ENCODE measurements at regions not wholly inside any gene's neighbourhood (a gene's known extent, or its start where the extent isn't known, plus 50 kb on each side); places are given as distances from the start of the nearest gene placed in this dataset.
"Not testable (repeated sequence)": the region's sequence is repeated elsewhere in the genome, so short reads cannot be mapped to it uniquely, and the experiment has no call there.

DNA sequence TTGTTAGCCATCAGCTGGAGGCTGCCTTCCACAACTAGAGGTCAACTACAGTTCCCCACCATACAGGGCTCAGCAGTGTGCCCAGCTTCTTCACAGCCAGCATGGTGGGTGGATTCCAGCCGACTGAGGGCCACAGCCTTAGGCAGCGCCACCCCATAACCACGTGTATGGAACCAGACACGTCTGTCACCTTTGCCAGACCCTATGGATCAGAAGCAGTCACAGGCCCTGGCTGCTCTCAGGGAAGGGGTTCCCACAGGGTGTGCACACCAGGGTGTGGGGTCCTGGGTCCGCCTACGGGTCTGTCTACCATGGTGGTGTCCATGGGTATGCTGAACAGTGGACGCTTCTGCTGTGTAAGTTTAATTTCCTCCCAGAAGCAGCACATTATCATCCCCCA, 265.0 kb upstream of the FOXF1 start:
- no peak for DNase-seq

DNA sequence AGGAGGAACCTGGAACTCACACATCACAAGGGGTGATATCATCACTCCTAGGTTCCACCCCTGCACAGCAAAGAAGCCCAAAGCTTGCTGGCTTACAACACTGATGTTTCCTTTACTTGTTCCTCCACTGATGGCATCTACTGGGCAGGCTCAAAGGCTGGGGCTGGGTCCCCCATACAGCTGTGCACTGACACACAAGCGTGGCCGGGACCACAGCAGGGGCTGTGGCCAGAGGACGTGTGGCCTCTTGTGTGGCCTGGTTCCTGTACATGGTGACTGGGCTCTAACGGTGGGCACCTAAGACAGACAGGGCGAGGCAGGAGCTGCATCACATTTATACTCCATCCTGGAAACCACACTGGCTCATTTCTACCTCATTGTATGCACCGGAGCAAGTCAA, 264.4 kb upstream of the FOXF1 start:
- DNase-seq, result no peak

DNA sequence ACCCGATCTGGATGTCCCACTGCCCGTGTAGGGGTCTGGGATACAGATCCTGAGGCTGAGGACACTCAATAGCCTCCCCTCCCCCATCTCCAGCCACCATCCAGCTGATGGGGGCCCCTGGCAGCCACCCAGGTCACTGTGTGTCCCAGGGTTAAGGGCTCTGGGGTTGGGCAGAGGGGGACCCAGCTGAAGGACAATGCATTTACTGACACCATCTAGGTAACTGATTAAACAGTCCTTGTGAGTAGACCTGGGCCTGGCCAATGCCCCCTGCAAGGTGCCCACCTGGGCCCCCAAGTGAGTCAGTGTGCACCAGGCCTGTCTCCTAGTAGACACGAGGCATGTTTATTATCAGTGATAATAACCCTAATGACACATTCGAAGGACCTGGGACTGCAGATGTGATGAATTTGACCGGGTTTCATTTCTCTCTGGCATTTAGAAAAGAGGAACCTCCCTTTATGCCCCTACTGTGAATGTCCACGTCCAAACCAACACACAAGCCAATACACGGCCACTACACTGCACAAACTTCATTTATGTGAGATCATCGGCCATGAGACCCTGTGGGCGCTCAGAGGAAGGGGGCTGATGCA, 261.9 kb upstream of the FOXF1 start:
- no peak for DNase-seq

DNA sequence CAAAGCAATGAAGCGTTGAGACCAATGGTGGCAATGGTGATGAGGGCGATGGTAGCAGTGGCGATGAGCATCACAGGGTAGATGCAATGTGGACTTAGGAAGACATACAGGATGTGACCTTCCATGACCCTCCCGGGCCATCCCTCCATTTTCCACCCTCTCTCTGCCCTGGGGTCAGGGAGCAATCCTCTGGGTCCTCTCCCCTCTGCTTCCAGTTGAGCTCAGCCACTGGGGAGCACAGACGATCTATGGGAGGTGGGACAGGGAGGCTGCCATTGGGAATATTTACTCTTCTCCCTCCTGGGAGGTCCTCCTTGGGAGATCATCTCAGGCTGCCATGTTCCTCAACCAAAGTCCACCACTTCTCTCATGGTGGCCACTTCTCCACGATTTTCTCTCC, 260.7 kb upstream of the FOXF1 start:
- DNase-seq, result no peak

DNA sequence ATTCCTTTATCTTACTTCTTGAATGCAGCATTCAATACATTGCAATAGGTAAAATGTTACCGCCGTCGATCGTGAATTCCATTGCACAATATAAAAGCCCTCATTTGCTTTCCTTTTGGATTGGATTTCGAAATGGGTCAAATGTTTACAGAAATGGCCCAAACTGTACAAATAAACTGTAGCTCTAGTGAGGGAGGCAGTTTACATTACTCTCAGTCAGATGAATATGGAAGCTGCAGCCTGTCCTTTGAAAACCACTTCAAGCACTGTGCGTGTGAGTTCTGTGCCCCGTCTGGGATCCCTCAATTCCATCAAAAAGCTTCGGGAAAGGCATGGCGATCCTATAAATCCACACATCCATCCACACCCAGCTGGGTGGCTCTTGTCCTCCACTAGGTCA, 258.6 kb upstream of the FOXF1 start:
- no peak for DNase-seq

DNA sequence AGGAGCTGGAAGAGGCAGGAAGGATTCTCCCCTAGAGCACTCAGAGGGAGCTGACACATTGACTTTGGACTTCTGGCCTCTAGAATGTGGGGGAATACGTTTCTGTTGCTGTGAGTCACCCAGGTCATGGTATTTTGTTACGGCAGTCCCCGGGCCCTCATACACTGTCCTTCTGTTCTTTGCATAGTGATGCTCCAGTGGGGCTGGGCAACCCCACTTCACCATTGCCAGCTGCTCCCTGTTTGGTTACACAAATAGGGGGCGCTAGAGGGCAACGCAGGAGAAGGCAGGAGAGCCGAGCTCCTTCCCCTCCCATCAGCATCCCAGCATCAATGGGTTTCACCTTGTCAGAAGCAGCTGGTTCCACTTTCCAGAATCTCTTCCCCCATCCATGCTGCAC, 257.7 kb upstream of the FOXF1 start:
- no peak for DNase-seq

DNA sequence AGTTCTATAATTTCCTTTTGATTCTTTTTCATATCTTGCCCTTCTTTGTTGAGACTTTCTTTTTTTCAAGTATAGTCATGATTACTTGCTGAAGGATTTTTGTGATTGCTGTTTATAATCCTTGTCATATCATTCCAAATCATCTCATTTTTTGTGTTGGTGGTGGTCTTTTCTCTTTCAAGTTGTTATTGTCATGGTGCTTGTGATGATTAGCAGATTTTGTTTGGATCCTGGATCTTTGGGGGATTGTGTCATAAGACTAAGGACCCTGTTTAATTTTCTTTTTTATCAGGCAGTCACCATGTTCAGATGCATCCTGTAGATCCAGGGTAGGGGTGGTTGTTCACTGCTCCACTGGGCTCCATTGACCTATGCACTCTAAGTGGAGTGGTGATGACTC, 254.4 kb upstream of the FOXF1 start:
- DNase-seq, result no peak

DNA sequence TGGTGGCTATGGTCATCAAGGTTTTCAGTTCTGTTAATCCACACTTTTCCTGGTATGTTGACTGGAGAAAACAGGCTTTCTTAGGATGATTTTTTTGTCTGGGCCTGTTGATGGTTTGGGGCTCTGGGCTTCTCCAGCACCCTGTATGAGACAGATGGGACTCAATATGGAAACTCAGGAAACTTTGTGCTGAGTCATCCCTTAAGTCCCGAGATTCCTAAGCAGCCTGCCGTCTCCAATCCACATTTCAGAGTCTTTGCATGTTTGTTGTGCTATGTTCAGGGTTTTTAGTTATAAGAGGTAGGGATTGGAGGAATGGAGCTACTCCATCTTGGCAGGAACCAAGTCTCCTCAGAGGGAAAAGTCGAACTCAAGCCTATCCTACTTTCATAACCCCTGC, 253.3 kb upstream of the FOXF1 start:
- no peak for DNase-seq

DNA sequence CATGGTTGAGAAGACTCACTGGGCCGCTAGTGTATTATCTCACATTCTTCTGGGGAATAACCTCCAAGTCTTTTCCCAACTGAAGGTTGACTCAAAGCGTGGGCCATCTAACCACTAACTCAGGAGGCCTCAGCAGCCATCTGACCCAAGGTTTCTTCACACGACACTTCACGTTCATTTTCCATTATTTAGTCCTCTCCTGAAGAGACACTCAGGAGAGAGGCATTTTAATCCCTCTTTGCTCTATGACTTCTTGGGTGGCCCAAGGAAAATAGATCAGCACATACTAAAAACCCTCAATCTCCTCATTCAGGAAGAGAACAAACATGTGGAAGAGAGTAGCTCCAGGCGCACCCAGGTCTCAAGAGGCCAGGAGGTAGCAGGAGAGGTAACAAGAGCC, 252.8 kb upstream of the FOXF1 start:
- no peak for DNase-seq

DNA sequence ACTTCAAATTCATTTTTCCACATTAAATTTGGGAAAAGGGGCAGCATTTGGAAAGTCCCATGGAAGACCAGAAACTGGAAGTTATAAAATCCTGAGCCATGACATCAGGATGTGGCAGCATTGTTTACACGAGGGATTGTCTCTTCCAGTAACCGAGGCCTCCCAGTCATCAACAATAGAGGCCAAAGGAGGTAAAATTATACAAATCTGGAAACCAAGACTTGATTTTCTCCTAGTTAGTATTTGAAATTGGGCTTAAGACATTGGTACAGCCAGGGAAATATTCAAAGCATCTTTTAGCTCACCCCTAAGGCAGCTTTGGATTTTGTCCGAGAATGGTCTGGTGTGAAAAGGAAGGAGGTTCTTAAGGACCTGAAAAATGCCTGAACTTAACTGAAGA, 251.6 kb upstream of the FOXF1 start:
- no peak for DNase-seq

DNA sequence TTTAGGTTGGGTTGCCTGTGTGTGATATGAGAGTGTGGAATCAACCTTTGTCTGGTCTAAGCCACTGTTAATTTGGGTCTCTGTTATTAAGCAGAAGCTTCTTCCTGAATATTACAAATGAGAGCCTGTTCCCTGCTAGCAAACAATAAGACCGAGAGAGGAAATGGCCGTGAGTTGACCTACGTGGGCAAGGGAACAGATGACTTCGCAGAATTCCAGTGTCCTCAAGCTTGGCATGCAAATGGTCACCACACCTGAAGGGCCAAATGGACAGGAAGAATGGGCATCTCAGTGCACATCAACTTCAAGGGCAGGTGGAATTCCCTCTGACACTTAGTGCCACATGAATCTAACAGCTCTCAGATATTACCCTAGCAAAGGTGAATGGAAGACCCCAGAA, 250.8 kb upstream of the FOXF1 start:
- no peak for DNase-seq

DNA sequence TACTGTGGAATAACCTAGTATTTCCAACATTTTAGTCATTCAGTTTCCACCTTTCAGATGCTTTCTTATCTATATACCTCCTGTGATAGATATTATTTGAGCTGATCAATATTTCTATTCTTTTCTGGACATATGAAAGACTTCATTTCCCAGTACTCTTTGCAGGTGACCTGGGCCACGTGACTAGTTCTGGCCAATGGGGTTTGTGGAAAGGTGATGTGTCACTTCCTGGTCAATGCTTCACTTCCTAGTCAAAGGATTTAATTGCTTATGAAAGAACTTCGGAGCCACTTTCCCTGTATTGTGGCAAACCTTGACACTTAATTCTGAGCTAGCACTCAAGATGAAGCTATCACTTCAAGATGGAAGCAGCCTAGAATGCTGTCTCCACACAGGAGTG, 248.9 kb upstream of the FOXF1 start:
- DNase-seq, result no peak

DNA sequence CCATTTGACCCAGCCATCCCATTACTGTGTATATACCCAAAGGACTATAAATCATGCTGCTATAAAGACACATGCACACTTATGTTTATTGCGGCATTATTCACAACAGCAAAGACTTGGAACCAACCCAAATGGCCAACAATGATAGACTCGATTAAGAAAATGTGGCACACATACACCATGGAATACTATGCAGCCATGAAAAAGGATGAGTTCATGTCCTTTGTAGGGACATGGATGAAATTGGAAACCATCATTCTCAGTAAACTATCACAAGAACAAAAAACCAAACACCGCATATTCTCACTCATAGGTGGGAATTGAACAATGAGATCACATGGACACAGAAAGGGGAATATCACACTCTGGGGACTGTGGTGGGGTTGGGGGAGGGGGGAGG, 242.7 kb upstream of the FOXF1 start:
- not testable (repeated sequence) for DNase-seq

DNA sequence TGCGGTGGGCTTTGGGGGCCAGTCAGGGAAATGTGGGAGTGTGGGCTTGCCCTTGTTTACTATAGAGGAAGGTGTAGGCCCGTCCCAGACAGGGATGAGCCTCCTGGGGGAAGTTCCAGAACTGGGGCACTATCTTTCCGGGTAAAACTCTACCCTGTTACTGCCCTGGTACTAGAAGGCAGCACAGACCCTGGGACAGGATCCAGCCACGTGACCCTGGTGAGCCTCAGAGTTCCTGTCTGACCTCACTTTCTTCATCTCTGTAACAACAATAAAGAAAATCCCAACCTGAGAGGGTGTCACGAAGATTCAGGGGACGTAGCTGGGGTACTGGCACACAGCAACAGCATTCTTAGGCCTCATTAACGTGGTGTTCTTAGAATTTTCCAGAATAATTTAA, 239.6 kb upstream of the FOXF1 start:
- no peak for DNase-seq

DNA sequence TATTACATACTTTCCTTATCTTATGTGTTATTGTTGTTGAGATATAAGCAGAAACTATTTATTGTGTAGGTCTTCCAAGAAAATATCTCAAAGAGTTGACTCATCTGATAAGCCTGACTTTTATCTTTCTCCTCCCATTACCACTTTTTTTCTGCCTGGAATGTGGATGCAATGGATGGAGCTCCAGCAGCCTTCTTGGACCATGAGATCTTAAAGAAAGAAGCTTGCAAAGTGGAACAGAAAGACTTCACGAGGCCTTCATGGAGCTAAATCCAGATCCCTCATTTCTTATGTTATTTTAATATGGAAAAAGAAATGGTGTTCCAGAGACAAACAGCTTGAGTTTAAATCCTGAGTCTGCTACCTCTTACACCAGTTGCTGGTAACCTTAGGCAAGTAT, 237.6 kb upstream of the FOXF1 start:
- DNase-seq, result no peak

DNA sequence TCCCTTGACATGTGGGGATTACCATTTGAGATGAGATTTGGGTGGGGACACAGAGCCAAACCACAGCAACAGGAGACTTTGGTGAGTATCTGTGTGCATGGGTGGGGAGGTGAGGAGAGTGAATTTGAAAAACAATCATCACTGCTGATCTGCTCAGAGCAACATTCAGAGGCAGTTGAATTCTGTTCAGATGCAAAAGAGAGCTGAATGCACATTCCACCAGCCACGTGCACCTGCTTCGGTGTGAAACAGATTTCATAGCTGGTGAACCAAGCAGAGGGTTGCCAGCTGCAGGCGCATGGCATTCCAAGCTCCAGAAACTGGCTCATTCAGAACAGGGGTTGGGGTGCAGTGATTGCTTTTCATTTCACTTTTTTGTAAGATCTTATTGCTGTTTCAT, 233.1 kb upstream of the FOXF1 start:
- no peak for DNase-seq

DNA sequence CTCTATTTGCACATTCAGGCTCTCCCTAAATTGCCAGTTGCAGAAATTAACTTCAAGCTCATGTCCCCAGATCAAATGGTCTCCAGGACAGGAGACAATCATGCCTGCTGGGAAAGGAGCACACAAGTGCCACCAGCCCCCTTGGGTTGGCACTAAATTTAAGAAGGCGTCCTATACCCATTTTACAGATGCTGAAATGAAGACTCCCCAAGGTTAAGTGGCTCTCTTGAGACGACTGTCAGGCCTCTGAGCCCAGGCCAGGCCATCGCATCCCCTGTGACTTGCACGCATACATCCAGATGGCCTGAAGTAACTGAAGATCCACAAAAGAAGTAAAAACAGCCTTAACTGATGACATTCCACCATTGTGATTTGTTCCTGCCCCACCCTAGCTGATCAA, 232.5 kb upstream of the FOXF1 start:
- DNase-seq, result not testable (repeated sequence)

DNA sequence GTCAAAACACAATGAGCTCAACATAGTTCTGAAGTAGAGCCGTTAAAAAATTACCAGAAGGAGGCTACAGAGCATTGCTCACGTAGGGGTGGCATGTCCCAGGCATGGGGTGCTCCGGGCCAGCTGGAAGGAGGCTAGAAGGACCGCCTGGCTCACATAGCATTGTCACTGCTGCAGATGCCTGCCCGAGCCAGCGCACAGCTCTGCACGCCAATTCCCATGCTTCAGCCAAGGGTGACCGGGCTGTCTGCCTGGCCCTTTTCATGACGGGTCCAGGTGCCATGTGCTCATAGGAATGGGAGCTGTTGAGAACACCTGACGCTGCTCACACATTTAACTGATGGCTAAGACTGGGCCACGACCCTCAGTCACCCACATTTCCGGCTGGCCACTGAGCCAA, 228.9 kb upstream of the FOXF1 start:
- DNase-seq, result no peak

DNA sequence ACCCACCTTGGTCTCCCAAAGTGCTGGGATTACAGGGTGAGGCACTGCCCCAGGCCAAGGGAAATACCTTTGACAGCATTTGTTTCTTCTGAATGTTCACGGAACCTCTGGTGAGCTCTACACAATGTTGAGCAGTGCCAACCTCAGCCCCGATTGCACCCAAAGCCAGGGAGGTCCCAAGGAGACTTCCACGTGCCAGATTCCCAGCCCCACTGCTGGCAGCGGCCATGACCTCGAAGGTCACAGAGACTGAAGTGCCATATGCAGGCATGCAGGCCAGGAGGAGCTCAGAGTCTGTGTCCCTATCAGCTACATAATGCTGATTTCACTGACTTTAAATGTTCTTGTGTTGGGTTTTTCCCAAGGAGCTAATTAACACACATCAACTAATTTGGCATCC, 226.4 kb upstream of the FOXF1 start:
- DNase-seq, result no peak

DNA sequence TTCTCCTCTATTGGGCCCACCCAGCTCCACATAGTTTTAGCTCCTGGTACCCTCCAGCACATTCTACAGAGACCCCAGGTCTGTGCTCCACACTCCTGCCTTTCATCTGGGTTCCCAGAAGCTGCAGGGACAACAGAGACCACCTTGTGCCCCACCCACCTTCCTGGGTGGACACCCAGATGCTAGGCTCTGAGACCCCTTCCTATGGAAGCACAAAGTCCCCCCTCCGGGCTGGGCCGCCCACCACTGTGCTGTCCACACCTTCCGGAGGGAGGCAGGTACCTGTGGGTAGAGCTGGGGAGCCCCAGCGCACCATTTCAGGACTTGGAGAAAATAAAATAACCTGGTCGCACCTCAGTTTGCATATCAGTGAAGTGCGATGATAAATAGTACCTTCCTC, 224.9 kb upstream of the FOXF1 start:
- DNase-seq, result no peak

DNA sequence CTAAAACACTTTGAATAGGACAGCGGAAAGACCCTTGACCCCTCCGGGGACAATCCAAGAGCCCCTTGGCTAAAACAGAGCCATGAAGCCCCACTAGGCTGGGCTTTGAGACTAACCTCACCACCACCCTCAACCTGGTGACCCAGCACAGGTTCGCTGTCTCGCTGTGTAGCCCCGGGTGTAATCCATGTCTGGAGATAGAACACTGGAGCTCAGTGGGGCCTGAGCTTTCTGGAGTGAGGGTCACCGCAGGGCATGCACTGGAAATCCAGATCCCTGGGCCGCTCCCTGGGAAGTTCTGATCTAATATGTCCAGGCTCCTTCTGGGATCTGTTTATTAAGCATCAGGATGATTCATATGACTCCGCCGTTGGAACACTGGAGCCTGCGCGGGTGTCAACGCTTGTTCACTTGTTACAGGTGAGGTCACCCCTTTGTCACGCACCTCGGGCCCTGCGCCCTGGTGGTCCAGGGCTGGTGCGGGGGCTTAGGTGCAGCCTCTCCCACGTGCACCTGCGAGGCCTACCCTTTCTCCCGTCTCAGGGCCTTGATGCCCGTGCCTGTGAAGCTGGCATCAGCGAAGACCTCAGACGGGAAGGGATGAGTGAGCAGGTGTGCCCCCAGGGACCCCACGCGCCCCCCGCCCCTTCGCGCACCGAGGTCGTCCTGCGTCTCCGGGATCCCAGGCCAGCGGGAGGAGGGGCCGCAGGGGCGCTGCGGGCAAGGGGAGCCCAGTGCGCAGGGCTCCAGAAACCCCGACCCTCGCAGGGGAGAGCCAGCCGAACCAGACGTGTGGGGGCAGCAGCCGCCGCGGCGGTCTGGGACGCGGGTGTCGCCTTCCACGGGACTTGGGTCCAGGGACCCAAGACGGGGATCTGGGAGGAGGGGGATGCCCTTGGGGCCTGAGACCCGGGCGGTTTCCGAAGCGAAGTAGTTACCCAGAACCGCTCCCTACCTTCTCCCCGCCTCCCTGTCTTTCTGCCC, 224.1 kb upstream of the FOXF1 start:
- no peak for DNase-seq

DNA sequence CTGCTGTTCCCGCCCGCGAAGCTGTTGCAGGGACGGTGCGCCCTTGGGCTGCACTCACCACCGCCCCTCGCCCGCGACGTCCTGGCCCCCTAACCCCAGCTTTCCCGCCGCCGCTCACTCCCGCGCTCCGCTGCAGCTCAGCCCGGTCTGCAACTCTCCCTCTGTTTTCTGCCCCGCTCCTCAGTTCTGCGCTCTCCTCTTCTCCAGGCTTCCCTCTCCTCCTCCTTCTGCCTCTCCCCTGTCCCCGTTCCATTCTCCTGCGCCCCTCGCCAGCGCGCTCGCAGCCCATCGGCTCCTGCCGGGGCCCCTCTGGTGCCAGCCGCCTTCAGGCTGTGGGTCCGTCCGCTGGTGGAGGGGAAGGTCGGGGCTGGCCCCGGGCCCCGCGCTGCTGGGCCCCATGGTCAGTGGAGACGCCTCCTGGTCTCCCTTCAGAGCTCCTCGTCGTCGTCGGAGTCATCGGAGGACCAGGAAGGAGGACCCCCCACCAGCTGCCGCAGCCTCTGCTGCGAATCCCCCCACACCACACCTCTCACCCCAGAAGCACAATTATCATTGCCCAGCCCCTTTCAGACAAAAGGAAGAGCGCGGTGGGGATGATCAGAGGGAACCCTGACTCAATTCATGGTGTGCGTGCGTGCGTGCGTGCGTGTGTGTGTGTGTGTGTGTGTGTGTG, 223.2 kb upstream of the FOXF1 start:
- DNase-seq, result no peak

DNA sequence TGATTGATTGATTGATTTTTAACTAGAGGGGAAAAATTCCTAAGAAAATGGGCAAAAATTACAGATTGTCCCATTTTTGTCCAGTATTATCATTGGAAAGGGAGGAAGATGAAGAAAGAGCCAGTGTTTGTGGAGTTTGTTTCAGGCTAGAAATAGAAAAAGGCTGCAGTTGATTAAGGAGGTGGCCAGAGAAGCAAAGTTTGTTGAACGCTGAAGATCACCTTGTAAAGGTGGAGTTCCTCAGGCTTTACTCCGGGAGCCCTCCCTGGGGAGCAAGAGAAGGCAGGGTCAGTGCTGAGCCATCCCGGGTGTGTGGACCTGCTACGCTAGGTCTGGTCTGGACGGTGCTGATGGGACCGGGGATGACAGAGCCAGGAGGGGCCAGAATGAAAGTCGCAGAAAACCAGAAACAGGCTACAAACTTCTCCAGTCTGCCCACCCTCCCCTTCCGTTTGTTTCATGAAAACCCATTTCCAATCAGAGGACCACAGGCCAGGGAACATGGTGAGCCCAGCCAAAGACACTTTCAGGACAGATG, 222.6 kb upstream of the FOXF1 start:
- no peak for DNase-seq

Measured in NCI-H1105 (cell line).